NCI-H748 treated with DMSO at 0.1 percent for 48 hours (cell line): ENCODE measurements at regions not wholly inside any gene's neighbourhood (a gene's known extent, or its start where the extent isn't known, plus 50 kb on each side); places are given as distances from the start of the nearest gene placed in this dataset.
"Not testable (repeated sequence)": the region's sequence is repeated elsewhere in the genome, so short reads cannot be mapped to it uniquely, and the experiment has no call there.

Experiments
- DNase-seq: peaks from one replicate; lab custom pipeline; 2025; lab: John Stamatoyannopoulos, UW

GRCh38 chr12:116327992-116328391 is 50.5 kb upstream of the MED13L start:
- DNase-seq = not testable (repeated sequence)

GRCh38 chr12:116331876-116332275 is 54.4 kb upstream of the MED13L start:
- DNase-seq = no peak

- no peak for DNase-seq
Observed at GRCh38 chr12:116332705-116333380, 55.4 kb upstream of the MED13L start.

- DNase-seq = no peak
Observed at GRCh38 chr12:116333402-116333801, 55.9 kb upstream of the MED13L start.

DNA sequence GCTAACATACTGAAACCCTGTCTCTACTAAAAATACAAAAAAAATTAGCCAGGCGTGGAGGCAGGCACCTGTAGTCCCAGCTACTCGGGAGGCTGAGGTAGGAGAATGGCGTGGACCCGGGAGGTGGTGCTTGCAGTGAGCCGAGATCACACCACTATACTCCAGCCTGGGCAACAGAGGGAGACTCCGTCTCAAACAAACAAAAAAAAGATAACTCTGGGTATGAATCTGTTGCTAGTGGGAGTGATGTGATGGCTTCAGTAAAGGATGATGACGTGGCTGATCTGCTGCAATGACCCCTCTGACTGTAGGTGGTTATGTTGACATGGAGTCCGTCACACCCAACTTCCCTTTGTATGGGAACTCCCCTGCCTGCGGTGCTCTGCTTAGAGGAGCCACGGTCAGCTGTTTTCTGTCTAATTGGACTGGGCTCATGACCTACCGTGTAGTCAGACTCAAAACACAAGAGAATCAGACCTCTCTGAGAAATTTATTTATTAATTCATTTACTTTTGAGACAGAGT is 59.1 kb upstream of the MED13L start:
- DNase-seq = no peak

GRCh38 chr12:116337312-116337711 is 59.8 kb upstream of the MED13L start:
- no peak for DNase-seq

DNA sequence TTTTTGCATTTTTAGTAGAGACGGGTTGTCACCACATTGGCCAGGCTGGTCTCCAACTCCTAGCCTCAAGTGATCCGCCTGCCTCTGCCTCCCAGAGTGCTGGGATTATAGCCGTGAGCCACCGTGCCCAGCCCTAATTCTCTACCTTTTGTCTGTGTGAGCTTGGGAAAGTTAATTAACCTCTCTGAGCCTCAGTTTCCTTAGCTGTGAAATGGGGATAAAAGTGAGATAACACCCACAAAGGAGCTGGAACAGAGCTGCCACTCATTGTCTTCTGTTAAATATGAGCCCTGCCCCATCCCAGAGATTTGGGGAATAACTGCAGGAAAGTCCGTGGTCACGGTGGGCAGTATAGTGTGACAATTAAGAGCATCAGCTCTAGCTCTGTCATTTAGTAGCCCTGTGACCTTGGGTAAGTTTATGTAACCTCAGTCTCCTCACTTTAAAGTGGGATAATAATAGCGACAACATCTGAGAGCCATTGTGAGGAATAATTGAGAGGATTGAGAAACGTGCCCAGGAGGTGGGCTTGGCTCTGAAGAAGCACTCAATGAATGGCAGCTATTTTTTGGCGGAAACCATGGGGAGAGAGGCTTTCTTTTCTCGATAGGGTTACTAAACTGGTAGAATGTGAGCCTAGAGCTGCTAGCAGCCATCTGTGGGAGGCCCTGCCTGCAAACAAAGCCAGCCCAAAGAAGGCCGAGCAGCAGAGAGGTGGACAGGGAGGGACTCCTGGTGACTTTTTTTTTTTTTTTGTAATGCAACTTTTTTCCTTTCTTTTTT is 60.8 kb upstream of the MED13L start:
- DNase-seq = no peak

- no peak for DNase-seq
Observed at GRCh38 chr12:116339062-116339461, 61.6 kb upstream of the MED13L start.

DNA sequence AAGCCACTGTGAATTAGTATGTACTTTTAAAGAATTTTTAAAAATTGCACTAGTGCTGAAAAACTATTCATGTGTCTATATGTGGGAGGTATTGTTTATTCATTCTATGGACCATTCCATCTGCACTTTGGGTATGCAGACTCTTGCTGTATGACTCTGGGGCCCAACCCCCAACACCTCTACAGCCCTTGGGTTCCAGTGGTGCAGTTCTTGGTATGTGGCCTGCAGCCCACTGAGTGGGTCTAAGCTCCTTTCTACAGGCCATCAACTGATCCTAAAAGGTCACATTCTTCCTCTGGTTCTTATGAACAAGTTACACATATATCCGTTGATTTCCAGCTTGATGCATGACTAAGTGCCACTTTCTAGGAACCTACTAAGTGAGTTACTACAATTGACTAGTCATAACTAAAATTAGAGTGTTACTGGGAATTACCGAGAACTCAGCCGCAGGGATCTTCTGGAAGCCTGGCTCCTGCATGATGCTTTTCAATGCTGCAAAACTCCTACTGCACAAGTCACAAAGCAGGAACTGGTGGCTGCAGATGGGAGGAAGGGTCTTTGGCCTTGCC is 62.4 kb upstream of the MED13L start:
- DNase-seq = no peak

DNA sequence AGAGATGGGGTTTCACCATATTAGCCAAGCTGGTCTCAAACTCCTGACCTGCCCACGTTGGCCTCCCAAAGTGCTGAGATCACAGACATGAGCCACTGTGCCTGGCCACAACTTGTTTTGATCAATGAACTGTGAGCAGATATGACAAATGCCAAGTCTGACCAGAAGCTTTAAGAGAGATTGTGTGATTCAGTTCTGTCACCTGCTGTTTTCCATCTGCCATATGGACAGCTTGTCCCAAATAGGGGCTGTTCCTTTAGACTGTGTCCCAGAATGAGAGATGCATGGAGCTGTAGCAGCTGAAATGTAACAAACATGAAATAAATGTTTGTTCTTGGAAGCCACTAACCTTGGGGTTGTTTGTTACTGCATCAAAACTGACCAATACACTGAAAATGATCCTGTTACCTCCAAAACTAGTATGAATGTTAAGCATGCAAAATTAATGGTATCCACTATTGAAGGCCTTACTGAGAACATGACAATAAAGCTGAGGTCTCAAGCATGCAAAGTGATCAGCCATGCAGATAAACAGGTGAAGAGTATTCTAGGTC is 65.9 kb upstream of the MED13L start:
- no peak for DNase-seq

- no peak for DNase-seq
Observed at GRCh38 chr12:116346222-116346621, 68.7 kb upstream of the MED13L start.

GRCh38 chr12:116346741-116347140 is 69.2 kb upstream of the MED13L start:
- no peak for DNase-seq

DNA sequence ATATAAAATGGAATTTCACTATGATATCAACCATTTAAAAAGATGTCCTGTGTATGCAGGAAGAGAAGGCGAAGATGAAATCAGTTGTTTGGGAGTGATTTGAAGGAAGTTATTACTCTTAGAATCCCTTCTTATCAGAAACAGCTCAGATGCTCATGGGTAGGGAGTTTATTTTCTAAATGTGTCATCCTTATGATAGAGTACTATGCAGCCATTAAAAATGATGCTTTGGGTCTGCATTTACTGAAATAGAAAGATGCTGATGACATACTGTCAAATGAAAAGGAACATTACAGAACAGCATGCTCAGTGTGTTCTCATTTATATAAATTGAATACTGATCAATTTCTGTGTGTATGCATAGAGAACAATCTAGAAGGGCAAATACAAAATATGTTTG is 69.8 kb upstream of the MED13L start:
- no peak for DNase-seq

- no peak for DNase-seq
Observed at GRCh38 chr12:116352315-116352835, 74.9 kb upstream of the MED13L start.

GRCh38 chr12:116353958-116354357 is 76.5 kb upstream of the MED13L start:
- DNase-seq = no peak

DNA sequence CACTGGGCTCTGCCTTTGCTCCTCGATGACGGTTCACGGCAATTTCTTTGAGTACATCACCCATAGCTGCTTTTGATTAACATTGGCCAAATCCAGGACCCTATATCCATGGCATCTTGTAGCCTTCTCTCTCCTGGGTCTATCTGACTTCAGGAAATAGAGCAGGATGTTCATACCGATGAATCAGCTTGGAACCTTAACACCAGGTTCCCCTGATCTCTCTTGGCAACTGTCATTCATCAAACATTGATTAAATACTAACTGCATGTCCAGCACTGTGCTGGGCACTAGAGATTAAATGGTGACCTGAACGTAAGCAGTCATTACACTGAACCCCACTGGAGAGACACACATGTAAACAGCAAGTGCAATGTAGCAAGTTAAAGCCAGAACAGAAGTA is 77.0 kb upstream of the MED13L start:
- DNase-seq = no peak

- no peak for DNase-seq
Observed at GRCh38 chr12:116354950-116355783, 77.7 kb upstream of the MED13L start.

DNA sequence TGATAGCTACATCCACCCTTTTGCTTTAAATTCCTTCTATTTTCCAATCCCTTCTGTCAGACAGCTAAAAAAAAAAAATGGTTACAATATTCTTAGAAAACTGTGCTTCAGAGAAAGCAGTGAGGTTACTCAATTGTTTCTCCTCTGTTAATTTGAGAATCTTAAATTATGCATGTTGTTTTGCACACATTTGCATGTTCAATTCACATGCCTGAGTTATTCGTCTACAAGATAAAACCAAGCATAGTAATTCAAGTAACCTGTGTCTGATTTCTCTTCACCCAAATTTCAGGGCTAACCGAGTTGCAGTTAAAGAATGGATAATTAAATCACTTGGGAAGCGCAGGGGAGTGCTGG is 81.0 kb upstream of the MED13L start:
- no peak for DNase-seq

GRCh38 chr12:116358893-116359761 is 81.6 kb upstream of the MED13L start:
- peak; percentile 29 for DNase-seq

- no peak for DNase-seq
Observed at GRCh38 chr12:116360579-116361413, 83.3 kb upstream of the MED13L start.
